T-cell (primary cell): ENCODE measurements at regions not wholly inside any gene's neighbourhood (a gene's known extent, or its start where the extent isn't known, plus 50 kb on each side); places are given as distances from the start of the nearest gene placed in this dataset.

ENCODE experiments used
- ATAC-seq, 4 experiments: fragments of 200-7000 bp in 3 of 4; fragments of 150-1000 bp in 1 of 4; cut with Tn5 transposase; replicated peaks in 1 of 4; 1 replicate in 3 of 4; 2 replicates in 1 of 4; pipeline ENCODE4 v1.10.0; 2021; ENCODE audit warnings: moderate library complexity in 3 of 4, mild to moderate bottlenecking in 2 of 4, moderate number of reproducible peaks in 1 of 4
- CTCF ChIA-PET, 2 donors: fragments of 300-600 bp; sonication (Branson Sonifier 250); formaldehyde crosslinking; loops; one replicate each; lab custom pipeline; 2022; ENCODE audit warnings: antibody characterized with exemption in 2 of 2; lab: Charles Lee
- POLR2A ChIA-PET, 2 donors: fragments of 300-600 bp; sonication (Branson Sonifier 250); formaldehyde crosslinking; loops; one replicate each; lab custom pipeline; 2022; ENCODE audit warnings: antibody characterized with exemption in 2 of 2; lab: Charles Lee
- DNase-seq, 35 experiments: peaks; one replicate each; pipeline versions ENCODE4 v3.0.0 to v3.0.0-alpha.2; 2013 to 2023
- H3K27ac ChIP-seq: one replicate; pipeline ENCODE4 v1.5.1; 2013; ENCODE audit warnings: low read length
- H3K27me3 ChIP-seq, 2 experiments: replicated peaks in 1 of 2; 1 replicate in 1 of 2; 2 replicates in 1 of 2; pipeline versions ENCODE4 v1.6.1 to v1.7.0; 2013; ENCODE audit warnings: low read length in 1 of 2, mixed read lengths in 1 of 2; ENCODE audit not compliant: control insufficient read depth in 2 of 2, insufficient read depth in 2 of 2; ENCODE audit errors: extremely low read depth in 1 of 2
- H3K36me3 ChIP-seq, 2 donors: 1 replicate in 1 of 2; 2 replicates in 1 of 2; pipeline versions ENCODE4 v1.6.1 to v1.7.0; 2013; ENCODE audit warnings: low read length in 1 of 2; ENCODE audit not compliant: control insufficient read depth in 2 of 2, insufficient read depth in 1 of 2; ENCODE audit errors: extremely low read depth in 1 of 2
- H3K4me1 ChIP-seq, 2 experiments: 1 replicate in 1 of 2; 2 replicates in 1 of 2; pipeline versions ENCODE4 v1.6.1 to v1.7.0; 2013; ENCODE audit warnings: low read length in 2 of 2, mixed read lengths in 1 of 2; ENCODE audit not compliant: insufficient read depth in 2 of 2, control insufficient read depth in 1 of 2; ENCODE audit errors: extremely low read depth in 1 of 2
- H3K4me3 ChIP-seq, 2 donors: 1 replicate in 1 of 2; 2 replicates in 1 of 2; pipeline versions ENCODE4 v1.5.1 to v1.7.0; 2013; ENCODE audit warnings: mild to moderate bottlenecking in 2 of 2, low read length in 1 of 2, moderate library complexity in 1 of 2; ENCODE audit not compliant: control insufficient read depth in 1 of 2; ENCODE audit errors: extremely low read depth in 1 of 2
- H3K9me3 ChIP-seq: 2 replicates; pipeline ENCODE4 v1.7.0; 2013
- H3K27ac Mint-ChIP-seq, 2 donors: one replicate each; pipeline ENCODE4 v1.8.0; 2020 to 2021; ENCODE audit warnings: mild to moderate bottlenecking in 2 of 2, mixed read lengths in 2 of 2
- H3K27me3 Mint-ChIP-seq, 2 donors: one replicate each; pipeline ENCODE4 v1.8.0; 2021 to 2022; ENCODE audit warnings: mixed read lengths in 2 of 2
- H3K36me3 Mint-ChIP-seq: one replicate; pipeline ENCODE4 v1.8.0; 2021; ENCODE audit warnings: mixed read lengths
- H3K4me1 Mint-ChIP-seq, 3 donors: one replicate each; pipeline ENCODE4 v1.8.0; 2020 to 2022; ENCODE audit warnings: mixed read lengths in 3 of 3, mild to moderate bottlenecking in 1 of 3
- H3K4me3 Mint-ChIP-seq, 3 donors: one replicate each; pipeline ENCODE4 v1.8.0; 2020 to 2022; ENCODE audit warnings: mild to moderate bottlenecking in 3 of 3, mixed read lengths in 3 of 3, moderate library complexity in 3 of 3
- H3K9me3 Mint-ChIP-seq, 3 donors: one replicate each; pipeline ENCODE4 v1.8.0; 2020 to 2022; ENCODE audit warnings: mixed read lengths in 3 of 3
- WGBS: methylation state at CpG from one replicate; pipeline ENCODE4 v1.1.5; 2013; ENCODE audit warnings: missing lambda C conversion rate; ENCODE audit not compliant: insufficient coverage; 5-methylcytosine and 5-hydroxymethylcytosine counted together

- Mint-ChIP-seq H3K4me3 (no peak overlapping the region), H3K27me3 (no peaks in the 10 kb centered on the region), H3K27ac (no peak overlapping the region), H3K4me1 (no peaks in the 10 kb centered on the region), H3K9me3 (peaks cover 8 to 14% (median 9%) of the 10 kb centered on the region in 3 donors), H3K36me3 (no peaks in the 10 kb centered on the region)
- DNase-seq (no peak), ATAC-seq (no peak)
- H3K27me3 ChIP-seq = no peaks in the 10 kb centered on the region
- CTCF ChIA-PET = no interaction called here
- no peaks in the 10 kb centered on the region for H3K9me3 ChIP-seq
- POLR2A ChIA-PET = no interaction called here
- no peaks in the 10 kb centered on the region for H3K36me3 ChIP-seq
- no peak overlapping the region for H3K4me3 ChIP-seq
- H3K27ac ChIP-seq = no peak overlapping the region
- no peaks in the 10 kb centered on the region for H3K4me1 ChIP-seq
Observed at GRCh38 chr13:64930636-64931035, 2299.5 kb downstream of the PCDH9 start.

- WGBS = no CpG with 5 or more reads among the region's 3 CpGs
- Mint-ChIP-seq H3K36me3 (no peaks in the 10 kb centered on the region), H3K4me1 (no peaks in the 10 kb centered on the region), H3K27ac (no peak overlapping the region), H3K9me3 (peaks cover 4 to 15% (median 5%) of the 10 kb centered on the region in 3 donors), H3K4me3 (no peak overlapping the region), H3K27me3 (no peaks in the 10 kb centered on the region)
- no peaks in the 10 kb centered on the region for H3K4me1 ChIP-seq
- ChIA-PET POLR2A (no interaction called here), CTCF (no interaction called here)
- H3K36me3 ChIP-seq = no peaks in the 10 kb centered on the region
- no peak for ATAC-seq
- H3K4me3 ChIP-seq = no peak overlapping the region
- H3K27me3 ChIP-seq = no peaks in the 10 kb centered on the region
- H3K27ac ChIP-seq = no peak overlapping the region
- H3K9me3 ChIP-seq = no peaks in the 10 kb centered on the region
- no peak for DNase-seq
Observed at GRCh38 chr13:64928696-64929499, 2301.2 kb downstream of the PCDH9 start.

- Mint-ChIP-seq H3K36me3 (no peaks in the 10 kb centered on the region), H3K4me1 (no peaks in the 10 kb centered on the region), H3K4me3 (no peak overlapping the region), H3K9me3 (peaks cover 11 to 21% (median 17%) of the 10 kb centered on the region in 3 donors), H3K27me3 (no peaks in the 10 kb centered on the region), H3K27ac (no peak overlapping the region)
- ATAC-seq = no peak
- no peaks in the 10 kb centered on the region for H3K9me3 ChIP-seq
- ChIA-PET CTCF (no interaction called here), POLR2A (no interaction called here)
- no peak for DNase-seq
- H3K4me3 ChIP-seq = no peak overlapping the region
- H3K4me1 ChIP-seq = no peaks in the 10 kb centered on the region
- no peaks in the 10 kb centered on the region for H3K27me3 ChIP-seq
- no peaks in the 10 kb centered on the region for H3K36me3 ChIP-seq
- 88% methylated on average over 15 of the region's 22 CpGs for WGBS
- H3K27ac ChIP-seq = no peak overlapping the region
Observed at GRCh38 chr13:64925727-64926126, 2304.4 kb downstream of the PCDH9 start.

- no peaks in the 10 kb centered on the region for H3K36me3 Mint-ChIP-seq
- H3K27ac Mint-ChIP-seq = no peak overlapping the region
- 91% methylated on average over 7 of the region's 7 CpGs for WGBS
- Histone ChIP-seq H3K27ac (no peak overlapping the region), H3K9me3 (no peaks in the 10 kb centered on the region), H3K4me3 (no peak overlapping the region), H3K27me3 (no peaks in the 10 kb centered on the region), H3K36me3 (no peaks in the 10 kb centered on the region), H3K4me1 (no peaks in the 10 kb centered on the region)
- ChIA-PET POLR2A (no interaction called here), CTCF (no interaction called here)
- no peak overlapping the region for H3K4me3 Mint-ChIP-seq
- no peaks in the 10 kb centered on the region for H3K27me3 Mint-ChIP-seq
- DNase-seq (no peak), ATAC-seq (no peak)
- H3K4me1 Mint-ChIP-seq = no peaks in the 10 kb centered on the region
- peaks cover 15 to 22% (median 22%) of the 10 kb centered on the region in 3 donors for H3K9me3 Mint-ChIP-seq
Observed at GRCh38 chr13:64925284-64925683, 2304.9 kb downstream of the PCDH9 start.

GRCh38 chr13:64924401-64924800, 2305.7 kb downstream of the PCDH9 start:
- Histone ChIP-seq H3K27me3 (no peaks in the 10 kb centered on the region), H3K27ac (no peak overlapping the region), H3K9me3 (no peaks in the 10 kb centered on the region), H3K4me3 (no peak overlapping the region), H3K36me3 (no peaks in the 10 kb centered on the region), H3K4me1 (no peaks in the 10 kb centered on the region)
- Mint-ChIP-seq H3K36me3 (no peaks in the 10 kb centered on the region), H3K27ac (no peak overlapping the region), H3K4me1 (no peaks in the 10 kb centered on the region), H3K9me3 (peaks cover 16 to 21% (median 18%) of the 10 kb centered on the region in 3 donors), H3K27me3 (no peaks in the 10 kb centered on the region), H3K4me3 (no peak overlapping the region)
- 66% methylated on average over 6 of the region's 6 CpGs for WGBS
- ChIA-PET POLR2A (interaction anchor here in 1 of 2 donors (0.7 kb wide), 1 partner anchor 185 kb away, joined by 4 read pairs; no protein-coding TSS in a partner anchor), CTCF (no interaction called here)
- DNase-seq (no peak), ATAC-seq (no peak)

- H3K4me1 ChIP-seq = no peaks in the 10 kb centered on the region
- no peaks in the 10 kb centered on the region for H3K27me3 ChIP-seq
- H3K27ac Mint-ChIP-seq = no peak overlapping the region
- no peak for ATAC-seq
- peaks cover 2% of the 10 kb centered on the region for H3K9me3 ChIP-seq
- H3K4me3 Mint-ChIP-seq = no peak overlapping the region
- peaks cover 24 to 32% (median 25%) of the 10 kb centered on the region in 3 donors for H3K9me3 Mint-ChIP-seq
- no peaks in the 10 kb centered on the region for H3K4me1 Mint-ChIP-seq
- H3K27me3 Mint-ChIP-seq = no peaks in the 10 kb centered on the region
- no peak overlapping the region for H3K27ac ChIP-seq
- ChIA-PET POLR2A (no interaction called here), CTCF (no interaction called here)
- no peaks in the 10 kb centered on the region for H3K36me3 Mint-ChIP-seq
- H3K36me3 ChIP-seq = no peaks in the 10 kb centered on the region
- H3K4me3 ChIP-seq = no peak overlapping the region
- no peak for DNase-seq
Observed at GRCh38 chr13:64917566-64917965, 2312.6 kb downstream of the PCDH9 start.
